Neural cell (in vitro differentiated cells): ENCODE measurements at regions not wholly inside any gene's neighbourhood (a gene's known extent, or its start where the extent isn't known, plus 50 kb on each side); places are given as distances from the start of the nearest gene placed in this dataset.

Source experiments
- CTCF ChIP-seq: fragments of 450-650 bp; IDR thresholded peaks from 2 replicates; pipeline ENCODE4 v1.5.1; 2014; ENCODE audit warnings: antibody characterized with exemption, mild to moderate bottlenecking, moderate library complexity; ENCODE audit not compliant: poor library complexity, severe bottlenecking
- EZH2 ChIP-seq: fragments of 200-600, 300-800 bp; shearing (Covaris generic), sonication (generic); IDR thresholded peaks from 2 replicates; pipeline ENCODE4 v1.6.1; 2014; ENCODE audit warnings: antibody characterized with exemption, low read length, borderline replicate concordance, mild to moderate bottlenecking; ENCODE audit not compliant: insufficient read depth, poor library complexity, severe bottlenecking
- MXI1 ChIP-seq: fragments of 450-650 bp; conservative IDR thresholded peaks from 2 replicates; pipeline ENCODE4 v1.6.1; 2014; ENCODE audit warnings: antibody characterized with exemption, mild to moderate bottlenecking; ENCODE audit not compliant: poor library complexity, severe bottlenecking
- POLR2AphosphoS5 ChIP-seq: IDR thresholded peaks from 2 replicates; pipeline ENCODE4 v1.6.1; 2012
- RAD21 ChIP-seq: fragments of 450-650 bp; conservative IDR thresholded peaks from 2 replicates; pipeline ENCODE4 v1.6.1; 2014; ENCODE audit warnings: antibody characterized with exemption, mild to moderate bottlenecking, moderate library complexity
- REST ChIP-seq: IDR thresholded peaks from 2 replicates; pipeline ENCODE4 v1.6.1; 2012; ENCODE audit warnings: borderline replicate concordance
- TAF1 ChIP-seq: IDR thresholded peaks from 2 replicates; pipeline ENCODE4 v1.6.1; 2012; ENCODE audit warnings: low read depth

- TF ChIP-seq TAF1, result no peak
- no peak for TF ChIP-seq CTCF
- no peak for TF ChIP-seq RAD21
- no peak for TF ChIP-seq REST
- no peak for TF ChIP-seq MXI1
- TF ChIP-seq POLR2AphosphoS5, result no peak
- no peak for TF ChIP-seq EZH2
Observed at GRCh38 chr6:105994118-105994590, 92.0 kb upstream of the PRDM1 start.
